ENCODE measurements at regions not wholly inside any gene's neighbourhood (a gene's known extent, or its start where the extent isn't known, plus 50 kb on each side); places are given as distances from the start of the nearest gene placed in this dataset.

DNA sequence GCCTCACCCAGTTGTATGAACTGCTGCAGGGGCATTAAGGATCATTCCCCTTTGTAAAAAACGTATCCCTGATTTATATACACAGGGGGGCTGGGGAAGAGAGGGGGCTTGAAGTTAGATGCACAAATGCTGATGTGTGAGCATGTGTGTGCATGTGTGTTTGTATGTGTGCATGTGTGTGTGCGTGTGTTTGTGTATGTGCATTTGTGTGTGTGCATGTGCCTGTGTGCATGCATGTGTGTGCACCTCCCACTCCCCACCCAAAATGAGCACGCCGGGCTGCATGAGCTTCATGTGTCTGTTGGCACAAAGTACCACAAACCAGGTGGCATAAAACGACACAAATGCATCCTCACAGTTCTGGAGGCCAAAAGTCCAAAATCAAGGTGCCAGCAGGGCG lies 1315.2 kb downstream of the TBC1D22A start:
- no peaks in the 10 kb centered on the region for H3K27me3 ChIP-seq (replicated peaks; ENCODE audit: insufficient read depth)
- no peak overlapping the region for H3K4me3 ChIP-seq
- no peak overlapping the region for H3K27ac ChIP-seq
- TF ChIP-seq, protein P1, sequence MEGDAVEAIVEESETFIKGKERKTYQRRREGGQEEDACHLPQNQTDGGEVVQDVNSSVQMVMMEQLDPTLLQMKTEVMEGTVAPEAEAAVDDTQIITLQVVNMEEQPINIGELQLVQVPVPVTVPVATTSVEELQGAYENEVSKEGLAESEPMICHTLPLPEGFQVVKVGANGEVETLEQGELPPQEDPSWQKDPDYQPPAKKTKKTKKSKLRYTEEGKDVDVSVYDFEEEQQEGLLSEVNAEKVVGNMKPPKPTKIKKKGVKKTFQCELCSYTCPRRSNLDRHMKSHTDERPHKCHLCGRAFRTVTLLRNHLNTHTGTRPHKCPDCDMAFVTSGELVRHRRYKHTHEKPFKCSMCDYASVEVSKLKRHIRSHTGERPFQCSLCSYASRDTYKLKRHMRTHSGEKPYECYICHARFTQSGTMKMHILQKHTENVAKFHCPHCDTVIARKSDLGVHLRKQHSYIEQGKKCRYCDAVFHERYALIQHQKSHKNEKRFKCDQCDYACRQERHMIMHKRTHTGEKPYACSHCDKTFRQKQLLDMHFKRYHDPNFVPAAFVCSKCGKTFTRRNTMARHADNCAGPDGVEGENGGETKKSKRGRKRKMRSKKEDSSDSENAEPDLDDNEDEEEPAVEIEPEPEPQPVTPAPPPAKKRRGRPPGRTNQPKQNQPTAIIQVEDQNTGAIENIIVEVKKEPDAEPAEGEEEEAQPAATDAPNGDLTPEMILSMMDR (IDR thresholded peaks at IDR 0.05): no peak
- ATAC-seq (ENCODE audit: insufficient number of reproducible peaks, low FRiP score, low read depth) (no peak), DNase-seq (ENCODE audit: low spot score) (no peak)
- H3K4me1 ChIP-seq (ENCODE audit: control insufficient read depth in 1 of 2, low read depth in 2 of 2): no peaks in the 10 kb centered on the region
- H3K36me3 ChIP-seq: no peaks in the 10 kb centered on the region
- H3K9me3 ChIP-seq: no peaks in the 10 kb centered on the region

DNA sequence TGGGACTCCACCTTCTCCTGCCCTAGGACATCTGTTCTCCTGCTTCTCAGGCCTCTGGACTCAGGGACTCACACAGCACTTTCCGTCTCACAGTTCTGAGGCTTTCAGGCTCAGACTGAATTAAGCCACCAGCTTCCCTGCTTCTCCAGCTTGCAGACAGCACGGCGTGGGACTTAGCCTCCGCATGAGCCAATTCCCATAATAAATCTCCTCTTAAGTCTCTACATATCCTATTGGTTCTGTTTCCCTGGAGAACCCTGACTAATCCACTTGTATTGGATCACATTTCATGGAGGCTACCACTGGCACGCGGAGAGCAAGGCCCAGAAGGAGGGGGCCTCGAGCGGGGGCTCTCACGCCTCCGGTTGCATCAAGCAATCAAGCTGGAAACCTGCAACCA lies 1313.6 kb downstream of the TBC1D22A start:
- H3K4me1 ChIP-seq (ENCODE audit: control insufficient read depth in 1 of 2, low read depth in 2 of 2): no peaks in the 10 kb centered on the region
- no peaks in the 10 kb centered on the region for H3K36me3 ChIP-seq
- no peak for ATAC-seq (ENCODE audit: insufficient number of reproducible peaks, low FRiP score, low read depth)
- H3K4me3 ChIP-seq: no peak overlapping the region
- no peaks in the 10 kb centered on the region for H3K27me3 ChIP-seq (replicated peaks; ENCODE audit: insufficient read depth)
- TF ChIP-seq, protein P1 (IDR thresholded peaks at IDR 0.05): no peak
- no peak overlapping the region for H3K27ac ChIP-seq
- H3K9me3 ChIP-seq: no peaks in the 10 kb centered on the region
- no peak for DNase-seq (ENCODE audit: low spot score)

DNA sequence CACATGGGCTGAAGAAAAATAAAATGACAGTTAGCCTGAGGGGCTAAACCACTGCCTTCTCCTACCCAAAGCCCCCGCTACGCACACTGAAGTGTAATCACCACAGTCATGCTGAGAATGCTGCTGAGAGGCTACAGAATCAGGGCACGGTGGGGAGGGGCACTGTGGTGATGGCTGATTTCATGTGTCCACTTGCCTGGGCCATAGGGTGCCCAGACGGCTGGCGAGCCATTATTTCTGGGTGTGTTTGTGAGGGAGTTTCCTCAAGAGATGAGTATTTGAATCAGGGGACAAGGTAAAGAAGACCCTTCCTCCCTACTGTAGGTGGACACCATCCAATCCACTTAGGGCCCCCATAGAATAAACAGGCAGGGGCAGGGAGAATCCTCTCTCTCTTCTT lies 1313.2 kb downstream of the TBC1D22A start:
- no peak for DNase-seq (ENCODE audit: low spot score)
- TF ChIP-seq, protein P1 (IDR thresholded peaks at IDR 0.05): no peak
- no peaks in the 10 kb centered on the region for H3K27me3 ChIP-seq (replicated peaks; ENCODE audit: insufficient read depth)

DNA sequence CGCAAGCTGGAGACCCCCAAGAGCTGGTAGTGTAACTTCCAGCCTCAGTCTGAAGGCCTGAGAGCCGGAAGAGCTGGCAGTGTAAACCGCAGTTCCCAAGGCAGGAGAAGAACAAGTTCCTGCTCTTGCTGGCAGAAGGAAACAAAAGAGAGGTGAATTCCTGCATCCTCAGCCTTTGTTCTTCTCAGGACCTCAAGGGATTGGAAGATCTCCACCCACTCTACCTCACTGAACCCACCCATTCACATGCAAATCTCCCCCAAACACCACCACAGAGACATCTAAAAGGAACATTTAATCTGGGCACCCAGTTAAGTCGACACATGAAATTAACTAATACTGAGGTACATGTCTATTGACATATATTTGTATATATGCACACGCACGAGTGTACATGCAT lies 1310.3 kb downstream of the TBC1D22A start:
- TF ChIP-seq, protein P1 (IDR thresholded peaks at IDR 0.05): no peak
- DNase-seq (ENCODE audit: low spot score) (no peak), ATAC-seq (ENCODE audit: insufficient number of reproducible peaks, low FRiP score, low read depth) (no peak)
- H3K36me3 ChIP-seq: no peaks in the 10 kb centered on the region
- no peaks in the 10 kb centered on the region for H3K4me1 ChIP-seq (ENCODE audit: control insufficient read depth in 1 of 2, low read depth in 2 of 2)
- H3K27me3 ChIP-seq (replicated peaks; ENCODE audit: insufficient read depth): no peaks in the 10 kb centered on the region
- no peaks in the 10 kb centered on the region for H3K9me3 ChIP-seq
- no peak overlapping the region for H3K4me3 ChIP-seq
- no peak overlapping the region for H3K27ac ChIP-seq

More for the DNA sequence above, 1313.2 kb downstream of the TBC1D22A start:
- H3K9me3 ChIP-seq: no peaks in the 10 kb centered on the region
- ATAC-seq (ENCODE audit: insufficient number of reproducible peaks, low FRiP score, low read depth): no peak
- H3K4me3 ChIP-seq: no peak overlapping the region
- H3K36me3 ChIP-seq: no peaks in the 10 kb centered on the region
- no peak overlapping the region for H3K27ac ChIP-seq
- no peaks in the 10 kb centered on the region for H3K4me1 ChIP-seq (ENCODE audit: control insufficient read depth in 1 of 2, low read depth in 2 of 2)

DNA sequence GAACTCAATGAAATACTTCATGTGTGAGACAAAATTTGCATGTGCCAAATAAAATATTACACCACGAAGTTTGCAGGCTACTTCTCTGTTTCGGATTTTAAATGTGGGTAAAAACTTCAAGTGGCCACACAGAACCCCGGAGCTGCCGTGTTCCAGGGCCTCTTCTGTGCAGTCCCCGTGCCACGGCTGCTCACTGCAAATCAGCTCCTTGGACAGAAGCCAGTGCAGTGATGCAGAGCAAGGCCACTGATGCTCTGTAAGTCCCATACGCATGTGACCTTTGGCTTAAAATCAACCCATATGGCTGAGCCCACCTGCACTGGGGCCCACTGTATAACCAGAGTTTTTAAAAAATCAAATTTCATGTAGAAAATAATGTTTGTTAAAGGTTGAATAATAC lies 1309.4 kb downstream of the TBC1D22A start:
- no peak for DNase-seq (ENCODE audit: low spot score)
- TF ChIP-seq, protein P1 (IDR thresholded peaks at IDR 0.05): no peak
- no peaks in the 10 kb centered on the region for H3K36me3 ChIP-seq
- H3K27ac ChIP-seq: no peak overlapping the region
- H3K9me3 ChIP-seq: no peaks in the 10 kb centered on the region
- H3K4me3 ChIP-seq: no peak overlapping the region
- H3K4me1 ChIP-seq (ENCODE audit: control insufficient read depth in 1 of 2, low read depth in 2 of 2): no peaks in the 10 kb centered on the region
- no peak for ATAC-seq (ENCODE audit: insufficient number of reproducible peaks, low FRiP score, low read depth)
- H3K27me3 ChIP-seq (replicated peaks; ENCODE audit: insufficient read depth): no peaks in the 10 kb centered on the region
